ENCODE measurements at regions not wholly inside any gene's neighbourhood (a gene's known extent, or its start where the extent isn't known, plus 50 kb on each side); places are given as distances from the start of the nearest gene placed in this dataset.

DNA sequence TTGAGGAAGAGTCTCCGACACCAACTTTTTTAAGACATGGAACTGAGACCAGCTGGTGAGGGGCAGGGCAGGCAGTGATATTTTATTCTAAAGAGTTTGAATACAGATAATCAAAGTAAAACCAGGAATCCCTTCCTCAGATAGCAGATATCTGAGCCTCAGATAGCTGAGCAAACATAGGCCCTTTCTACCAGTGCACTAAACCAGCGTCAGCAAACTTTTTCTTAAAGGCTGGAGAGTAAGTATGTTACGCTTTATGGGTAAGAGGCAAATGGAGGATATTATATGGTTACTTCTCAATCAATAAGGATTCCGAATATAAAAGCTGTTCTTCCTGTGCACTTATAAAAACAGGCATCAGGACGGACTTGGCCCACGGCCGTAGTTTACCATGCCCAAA is 73.9 kb downstream of the WNT5A start:
- intact Hi-C loops (cut with DNase I; ENCODE audit: low total_unique reads) = no loop called here
- WGBS, 2 donors = 89 to 93% methylated on average over 7 of the region's 7 CpGs
- TF ChIP-seq, protein P1, sequence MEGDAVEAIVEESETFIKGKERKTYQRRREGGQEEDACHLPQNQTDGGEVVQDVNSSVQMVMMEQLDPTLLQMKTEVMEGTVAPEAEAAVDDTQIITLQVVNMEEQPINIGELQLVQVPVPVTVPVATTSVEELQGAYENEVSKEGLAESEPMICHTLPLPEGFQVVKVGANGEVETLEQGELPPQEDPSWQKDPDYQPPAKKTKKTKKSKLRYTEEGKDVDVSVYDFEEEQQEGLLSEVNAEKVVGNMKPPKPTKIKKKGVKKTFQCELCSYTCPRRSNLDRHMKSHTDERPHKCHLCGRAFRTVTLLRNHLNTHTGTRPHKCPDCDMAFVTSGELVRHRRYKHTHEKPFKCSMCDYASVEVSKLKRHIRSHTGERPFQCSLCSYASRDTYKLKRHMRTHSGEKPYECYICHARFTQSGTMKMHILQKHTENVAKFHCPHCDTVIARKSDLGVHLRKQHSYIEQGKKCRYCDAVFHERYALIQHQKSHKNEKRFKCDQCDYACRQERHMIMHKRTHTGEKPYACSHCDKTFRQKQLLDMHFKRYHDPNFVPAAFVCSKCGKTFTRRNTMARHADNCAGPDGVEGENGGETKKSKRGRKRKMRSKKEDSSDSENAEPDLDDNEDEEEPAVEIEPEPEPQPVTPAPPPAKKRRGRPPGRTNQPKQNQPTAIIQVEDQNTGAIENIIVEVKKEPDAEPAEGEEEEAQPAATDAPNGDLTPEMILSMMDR (IDR thresholded peaks at IDR 0.05) = no peak
- TF ChIP-seq POLR2A (IDR thresholded peaks at IDR 0.05) = no peak
- no peak overlapping the region for H3K4me3 ChIP-seq (ENCODE audit: low read depth, poor library complexity, severe bottlenecking)
- DNase-seq (ENCODE audit: low spot score in 2 of 2) = no peak

DNA sequence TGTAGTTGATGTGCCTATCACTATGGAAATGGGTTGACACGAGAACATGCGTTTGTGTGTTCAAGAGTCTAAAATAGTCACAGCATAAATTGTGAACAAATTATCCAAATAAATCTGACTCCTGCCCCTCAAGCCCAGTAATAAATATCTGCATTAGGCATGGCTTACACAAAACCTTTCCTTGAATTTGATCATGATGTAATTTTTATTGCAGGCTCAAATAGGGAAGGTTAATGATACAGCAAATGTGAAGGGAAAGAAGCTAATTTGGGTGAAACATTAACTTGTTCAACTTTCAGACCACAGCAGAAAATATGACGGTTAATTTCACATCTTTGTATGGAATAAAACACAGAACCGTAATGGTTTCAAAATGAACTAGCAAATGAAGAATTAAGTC is 74.6 kb downstream of the WNT5A start:
- no peak for TF ChIP-seq POLR2A (IDR thresholded peaks at IDR 0.05)
- TF ChIP-seq, protein P1 (IDR thresholded peaks at IDR 0.05) = no peak
- no peak for DNase-seq (ENCODE audit: low spot score in 2 of 2)
- 89 to 93% methylated on average over 4 of the region's 4 CpGs for WGBS, 2 donors
- intact Hi-C loops (cut with DNase I; ENCODE audit: low total_unique reads) = no loop called here
- no peak overlapping the region for H3K4me3 ChIP-seq (ENCODE audit: low read depth, poor library complexity, severe bottlenecking)

DNA sequence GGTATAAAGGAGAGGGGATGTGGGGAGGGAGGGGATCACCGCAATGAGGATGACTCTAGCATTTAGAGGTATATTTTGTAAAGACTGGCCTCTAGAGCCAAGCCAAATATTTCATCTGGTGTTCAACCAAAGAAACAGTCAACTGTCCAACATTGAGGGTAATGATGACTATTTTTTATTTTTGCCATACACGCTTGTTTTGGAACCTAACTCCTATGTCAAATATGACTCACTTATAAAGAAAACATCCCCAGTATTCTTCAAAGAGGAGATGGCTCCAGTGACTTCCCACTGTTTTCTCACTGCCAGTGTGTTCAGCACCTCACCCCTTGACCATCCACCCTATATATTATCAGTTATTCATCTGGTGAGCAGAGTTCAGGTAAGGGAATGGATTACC is 77.3 kb downstream of the WNT5A start:
- TF ChIP-seq, protein P1 (IDR thresholded peaks at IDR 0.05) = no peak
- TF ChIP-seq POLR2A (IDR thresholded peaks at IDR 0.05) = no peak
- intact Hi-C loops (cut with DNase I; ENCODE audit: low total_unique reads) = no loop called here
- no peak for DNase-seq (ENCODE audit: low spot score in 2 of 2)
- WGBS, 2 donors = 88% methylated on average over 2 of the region's 2 CpGs
- no peak overlapping the region for H3K4me3 ChIP-seq (ENCODE audit: low read depth, poor library complexity, severe bottlenecking)

DNA sequence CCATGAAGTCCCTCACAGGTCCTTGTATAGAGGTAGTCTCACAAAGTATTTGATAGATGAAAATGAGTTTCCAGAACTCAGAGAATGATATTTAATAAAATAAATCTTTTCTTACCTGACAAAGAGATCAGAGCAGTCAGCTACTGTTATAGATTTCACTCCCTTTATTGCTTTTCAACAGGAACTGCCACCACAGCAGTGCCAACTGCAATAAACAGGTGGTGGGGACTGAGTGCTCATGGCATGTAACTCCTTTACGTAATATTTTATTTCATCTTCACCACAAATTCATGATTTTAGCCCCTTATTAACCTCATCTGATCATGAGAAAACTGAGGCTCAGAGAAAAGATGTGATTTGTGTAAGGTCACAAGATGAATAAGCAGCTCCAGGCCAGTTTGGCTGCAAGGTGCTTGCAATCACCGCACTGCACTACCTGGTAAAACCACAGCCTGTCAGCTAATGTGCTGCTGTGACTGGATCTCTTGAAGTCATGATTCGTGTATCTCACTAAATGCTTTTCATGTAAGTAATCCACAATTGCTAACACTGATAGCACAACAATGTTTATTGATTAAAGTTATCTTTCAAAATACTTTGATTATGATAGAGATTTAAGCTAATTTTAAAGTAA is 78.8 kb downstream of the WNT5A start:
- no peak for DNase-seq (ENCODE audit: low spot score in 2 of 2)
- no peak overlapping the region for H3K4me3 ChIP-seq (ENCODE audit: low read depth, poor library complexity, severe bottlenecking)
- no peak for TF ChIP-seq POLR2A (IDR thresholded peaks at IDR 0.05)
- TF ChIP-seq, protein P1 (IDR thresholded peaks at IDR 0.05) = no peak
- intact Hi-C loops (cut with DNase I; ENCODE audit: low total_unique reads) = no loop called here
- WGBS, 2 donors = 77 to 82% methylated on average over 3 of the region's 3 CpGs

DNA sequence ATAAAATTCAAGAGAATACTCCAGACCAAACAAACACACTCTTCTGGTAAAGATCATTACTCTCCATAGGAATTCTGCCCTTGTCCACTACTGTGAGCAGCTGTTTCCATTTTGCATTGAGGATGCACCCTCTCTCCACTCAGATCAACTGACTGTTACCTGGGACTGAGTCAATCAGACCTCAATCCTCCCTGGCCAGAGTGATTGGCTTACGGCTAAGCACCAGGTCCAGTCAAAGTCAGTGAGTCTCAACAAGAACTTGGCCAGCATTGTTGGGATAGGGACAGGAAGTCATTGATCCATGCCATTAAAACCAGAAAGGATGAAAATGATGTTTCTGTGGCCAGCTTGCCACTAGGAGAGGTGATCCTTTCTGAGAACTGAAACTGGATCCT is 79.7 kb downstream of the WNT5A start:
- DNase-seq (ENCODE audit: low spot score in 2 of 2) = no peak
- TF ChIP-seq, protein P1 (IDR thresholded peaks at IDR 0.05) = no peak
- TF ChIP-seq POLR2A (IDR thresholded peaks at IDR 0.05) = no peak
- H3K4me3 ChIP-seq (ENCODE audit: low read depth, poor library complexity, severe bottlenecking) = no peak overlapping the region
- WGBS, 2 donors = 91 to 95% methylated on average over 1 of the region's 1 CpG
- intact Hi-C loops (cut with DNase I; ENCODE audit: low total_unique reads) = no loop called here

Data from lower leg skin (tissue), 4 donors.